Colonic mucosa (tissue), 4 donors: ENCODE measurements at regions not wholly inside any gene's neighbourhood (a gene's known extent, or its start where the extent isn't known, plus 50 kb on each side); places are given as distances from the start of the nearest gene placed in this dataset.

Experiments used
- DNase-seq: peaks from one replicate; pipeline ENCODE4 v3.0.0-alpha.2; 2020
- H3K27ac ChIP-seq: fragments of 200-600 bp; one replicate; pipeline ENCODE4 v1.8.0; 2021
- H3K27me3 ChIP-seq: fragments of 200-600 bp; one replicate; pipeline ENCODE4 v1.8.0; 2021
- H3K36me3 ChIP-seq: fragments of 200-600 bp; one replicate; pipeline ENCODE4 v1.8.0; 2021
- H3K4me1 ChIP-seq: fragments of 200-600 bp; one replicate; pipeline ENCODE4 v1.8.0; 2021; ENCODE audit warnings: mild to moderate bottlenecking
- H3K4me3 ChIP-seq: fragments of 200-600 bp; one replicate; pipeline ENCODE4 v1.8.0; 2021
- H3K9ac ChIP-seq, 2 donors: one replicate each; pipeline ENCODE4 v1.7.0; 2013; ENCODE audit warnings: control low read depth in 2 of 2, low read depth in 2 of 2, low read length in 2 of 2
- H3K9me3 ChIP-seq: fragments of 200-600 bp; one replicate; pipeline ENCODE4 v1.8.0; 2021
- CTCF ChIP-seq: fragments of 200-600 bp; IDR thresholded peaks from one replicate; pipeline ENCODE4 v1.8.0; 2022; ENCODE audit warnings: antibody characterized with exemption, mild to moderate bottlenecking
- intact Hi-C: fragments of 100-400 bp; cut with DNase I; formaldehyde crosslinking; loops from one replicate; pipeline ENCODE4 v1.14.1; 2022
- donor health status: healthy.
- donor health status: DM: no; HTN: no; CAD: no.
- donor health status: DM: no; HTN: no; CAD: no.

GRCh38 chr16:31699601-31700000, 171.9 kb downstream of the AHSP start:
- no peak for TF ChIP-seq CTCF
- intact Hi-C loops: no loop called here
- H3K9me3 ChIP-seq: no peaks in the 10 kb centered on the region
- no peak overlapping the region for H3K4me3 ChIP-seq
- DNase-seq: no peak
- H3K4me1 ChIP-seq: no peaks in the 10 kb centered on the region
- no peaks in the 10 kb centered on the region for H3K36me3 ChIP-seq
- no peaks in the 10 kb centered on the region for H3K27me3 ChIP-seq
- H3K27ac ChIP-seq: no peak overlapping the region
- no peak overlapping the region for H3K9ac ChIP-seq

GRCh38 chr16:31700200-31700529, 172.5 kb downstream of the AHSP start:
- Histone ChIP-seq H3K36me3 (no peaks in the 10 kb centered on the region), H3K4me1 (no peaks in the 10 kb centered on the region), H3K27ac (peak overlapping the region; percentile 50), H3K4me3 (peak overlapping the region; percentile 86), H3K9ac (peak overlapping the region; percentile 79 to 87), H3K27me3 (no peaks in the 10 kb centered on the region), H3K9me3 (no peaks in the 10 kb centered on the region)
- TF ChIP-seq CTCF: no peak
- DNase-seq: no peak
- intact Hi-C loops: no loop called here

GRCh38 chr16:31700530-31701388, 172.8 kb upstream of the ZNF267 start:
- H3K36me3 ChIP-seq: no peaks in the 10 kb centered on the region
- H3K9me3 ChIP-seq: no peaks in the 10 kb centered on the region
- no peak for TF ChIP-seq CTCF
- H3K27ac ChIP-seq: peak overlapping the region; percentile 50
- H3K9ac ChIP-seq: peak overlapping the region; percentile 79 to 87
- H3K4me3 ChIP-seq: peak overlapping the region; percentile 86
- H3K27me3 ChIP-seq: no peaks in the 10 kb centered on the region
- intact Hi-C loops: no loop called here
- peak; percentile 95 for DNase-seq
- no peaks in the 10 kb centered on the region for H3K4me1 ChIP-seq

GRCh38 chr16:31701734-31702133, 171.9 kb upstream of the ZNF267 start:
- Histone ChIP-seq H3K9me3 (no peaks in the 10 kb centered on the region), H3K4me3 (no peak overlapping the region), H3K4me1 (no peaks in the 10 kb centered on the region), H3K27ac (no peak overlapping the region), H3K27me3 (no peaks in the 10 kb centered on the region), H3K36me3 (no peaks in the 10 kb centered on the region), H3K9ac (no peak overlapping the region)
- intact Hi-C loops: no loop called here
- DNase-seq: no peak
- TF ChIP-seq CTCF: no peak

GRCh38 chr16:31702796-31703195, 170.8 kb upstream of the ZNF267 start:
- no peak overlapping the region for H3K9ac ChIP-seq
- H3K4me3 ChIP-seq: no peak overlapping the region
- no peak overlapping the region for H3K27ac ChIP-seq
- intact Hi-C loops: no loop called here
- no peaks in the 10 kb centered on the region for H3K27me3 ChIP-seq
- peaks cover 8% of the 10 kb centered on the region for H3K36me3 ChIP-seq
- H3K9me3 ChIP-seq: no peaks in the 10 kb centered on the region
- H3K4me1 ChIP-seq: no peaks in the 10 kb centered on the region
- no peak for DNase-seq
- no peak for TF ChIP-seq CTCF
